ENCODE measurements at regions not wholly inside any gene's neighbourhood (a gene's known extent, or its start where the extent isn't known, plus 50 kb on each side); places are given as distances from the start of the nearest gene placed in this dataset.
"Not testable (repeated sequence)": the region's sequence is repeated elsewhere in the genome, so short reads cannot be mapped to it uniquely, and the experiment has no call there.

- DNase-seq, result no peak
Observed at GRCh38 chr5:28984639-28985038, 1946.3 kb upstream of the CDH9 start.

- no peak for DNase-seq
Observed at GRCh38 chr5:28975508-28975907, 1937.1 kb upstream of the CDH9 start.

GRCh38 chr5:28967848-28968247, 1929.5 kb upstream of the CDH9 start:
- DNase-seq, result no peak

DNA sequence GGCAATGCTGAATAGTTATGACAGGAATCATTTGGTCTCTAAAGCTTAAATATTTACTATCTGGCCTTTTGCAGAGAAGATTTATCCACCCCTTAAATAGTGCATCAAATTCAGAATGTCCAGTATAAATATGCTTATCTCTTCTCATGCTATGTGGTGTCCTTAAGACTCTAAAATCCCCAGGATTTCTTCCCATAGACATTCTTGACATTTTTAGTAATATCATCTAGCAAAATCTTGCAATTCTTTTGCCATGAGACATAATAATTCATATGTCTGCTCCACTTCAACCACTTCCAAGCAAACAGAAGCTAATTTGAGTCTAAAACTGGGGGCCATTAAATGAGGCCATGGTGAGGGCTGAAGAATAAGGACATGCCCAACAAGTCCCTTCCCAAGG, 1923.4 kb upstream of the CDH9 start:
- peak; percentile 1 for DNase-seq

DNA sequence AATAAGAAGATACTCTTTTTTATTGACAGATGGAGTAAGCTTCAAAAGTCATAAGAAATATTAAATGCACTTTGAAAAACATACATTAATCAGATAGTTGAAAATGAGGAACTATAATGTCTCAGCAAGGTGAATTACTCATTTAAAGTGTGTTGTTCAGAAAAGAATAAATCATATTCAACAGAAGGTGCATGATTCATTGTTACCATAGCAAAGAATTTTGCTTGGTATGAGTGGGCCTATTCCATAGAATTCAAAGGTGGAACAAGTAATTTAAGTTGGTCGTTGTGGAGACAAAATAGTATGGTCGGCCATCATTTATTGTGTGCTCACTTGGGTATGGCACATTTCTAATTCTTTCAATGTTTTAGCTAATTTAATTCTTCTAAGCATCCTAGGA, 1920.2 kb upstream of the CDH9 start:
- no peak for DNase-seq

- no peak for DNase-seq
Observed at GRCh38 chr5:28957450-28957849, 1919.1 kb upstream of the CDH9 start.

GRCh38 chr5:28954074-28954473, 1915.7 kb upstream of the CDH9 start:
- DNase-seq, result no peak

GRCh38 chr5:28947865-28948264, 1909.5 kb upstream of the CDH9 start:
- DNase-seq, result no peak

- DNase-seq, result no peak
Observed at GRCh38 chr5:28945859-28946258, 1907.5 kb upstream of the CDH9 start.

DNA sequence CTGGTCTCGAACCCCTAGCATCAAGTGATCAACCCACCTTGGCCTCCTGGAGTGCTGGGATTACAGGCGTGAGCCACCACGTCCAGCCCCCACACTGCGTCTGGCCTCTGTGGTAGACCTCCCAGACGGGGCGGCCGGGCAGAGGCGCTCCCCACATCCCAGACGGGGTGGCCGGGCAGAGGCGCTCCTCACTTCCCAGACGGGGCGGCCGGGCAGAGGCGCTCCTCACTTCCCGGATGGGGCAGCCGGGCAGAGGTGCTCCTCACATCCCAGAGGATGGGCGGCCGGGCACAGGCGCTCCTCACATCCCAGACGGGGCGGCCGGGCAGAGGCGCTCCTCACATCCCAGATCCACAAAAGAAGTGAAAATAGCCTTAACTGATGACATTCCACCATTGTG, 1891.0 kb upstream of the CDH9 start:
- not testable (repeated sequence) for DNase-seq

DNA sequence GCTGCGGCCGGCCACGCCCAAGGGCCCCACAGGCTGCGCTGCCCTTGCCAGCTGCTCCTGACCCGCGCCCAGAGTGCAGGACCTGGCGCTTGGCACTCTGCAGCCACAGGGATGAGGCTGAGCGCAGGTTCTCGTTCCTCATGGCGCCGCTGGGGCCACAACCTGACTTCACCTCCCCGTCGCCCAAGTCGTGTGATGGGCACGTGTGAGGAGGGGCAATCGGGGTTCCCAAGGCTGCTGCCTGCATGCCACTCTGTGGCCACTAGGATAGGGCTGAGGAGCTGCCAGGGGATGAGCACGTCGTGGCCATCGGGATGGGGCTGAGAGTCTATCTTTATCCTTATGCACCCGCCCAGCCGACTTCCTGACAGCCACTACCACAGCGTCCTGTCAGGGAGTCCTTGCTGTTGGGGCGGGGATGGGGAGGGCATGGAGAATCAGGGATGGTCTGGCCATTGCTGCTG, 1890.0 kb upstream of the CDH9 start:
- DNase-seq, result not testable (repeated sequence)

DNA sequence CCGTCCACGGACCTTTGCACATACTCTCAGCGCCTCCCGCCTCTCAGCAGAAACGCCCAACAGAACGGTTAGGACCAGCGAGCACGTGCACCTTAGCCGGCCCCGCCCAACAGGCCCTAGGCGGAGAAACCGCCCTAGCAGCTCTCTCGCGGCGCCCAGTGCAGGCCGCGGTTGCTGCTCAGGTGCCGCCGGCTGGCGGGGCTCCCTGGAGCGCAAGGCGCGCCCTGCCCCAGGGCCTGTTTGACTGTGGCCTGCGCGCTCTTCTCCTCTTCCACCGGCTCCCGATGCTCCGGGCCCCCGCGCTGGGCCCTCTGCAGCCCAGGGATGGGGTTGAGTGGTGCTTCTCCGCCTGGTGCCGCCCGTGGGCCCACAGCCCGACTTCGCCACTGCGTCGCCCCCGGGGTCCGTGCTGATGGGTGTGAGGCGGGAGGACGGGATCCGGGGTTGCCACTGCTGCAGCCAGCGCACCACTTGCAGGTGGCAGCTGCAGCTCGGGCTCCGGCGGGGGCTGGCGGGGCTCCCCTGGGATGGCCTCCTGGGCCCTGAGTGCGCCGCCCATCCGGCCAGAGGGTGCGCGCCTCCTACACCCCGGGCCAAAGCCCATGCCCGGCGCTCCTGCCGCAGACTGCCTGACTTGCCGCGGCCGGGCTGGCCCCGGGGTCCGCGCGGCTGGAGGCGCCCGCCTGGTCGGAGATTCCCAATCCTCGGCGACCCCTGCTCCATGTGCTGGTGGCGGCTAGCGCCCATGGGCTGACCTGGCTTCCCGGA, 1889.4 kb upstream of the CDH9 start:
- DNase-seq, result no peak

- no peak for DNase-seq
Observed at GRCh38 chr5:28926422-28926821, 1888.0 kb upstream of the CDH9 start.

GRCh38 chr5:28917631-28918030, 1879.2 kb upstream of the CDH9 start:
- DNase-seq, result no peak

- DNase-seq, result no peak
Observed at GRCh38 chr5:28914297-28914696, 1875.9 kb upstream of the CDH9 start.

- no peak for DNase-seq
Observed at GRCh38 chr5:28903643-28904042, 1865.3 kb upstream of the CDH9 start.

- DNase-seq, result no peak
Observed at GRCh38 chr5:28896949-28897348, 1858.6 kb upstream of the CDH9 start.

DNA sequence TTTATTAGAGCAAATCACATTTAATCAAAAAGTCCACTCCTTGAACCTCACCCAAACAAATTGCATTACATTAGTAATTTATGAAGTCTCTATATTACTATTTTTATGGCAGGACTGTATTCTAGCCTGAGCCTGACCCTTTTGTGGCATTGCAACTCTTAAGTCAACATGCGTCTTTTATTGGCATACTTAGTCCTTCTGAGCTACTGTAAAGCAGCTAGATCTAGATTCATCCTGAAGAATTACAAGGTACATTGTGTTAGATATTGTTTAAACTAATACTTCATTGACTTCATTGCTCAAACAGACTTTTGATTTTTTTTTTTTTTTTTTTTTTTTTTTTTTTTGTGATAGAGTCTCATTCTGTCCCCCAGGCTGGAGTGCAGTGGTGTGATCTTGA, 1842.5 kb upstream of the CDH9 start:
- DNase-seq, result no peak

DNA sequence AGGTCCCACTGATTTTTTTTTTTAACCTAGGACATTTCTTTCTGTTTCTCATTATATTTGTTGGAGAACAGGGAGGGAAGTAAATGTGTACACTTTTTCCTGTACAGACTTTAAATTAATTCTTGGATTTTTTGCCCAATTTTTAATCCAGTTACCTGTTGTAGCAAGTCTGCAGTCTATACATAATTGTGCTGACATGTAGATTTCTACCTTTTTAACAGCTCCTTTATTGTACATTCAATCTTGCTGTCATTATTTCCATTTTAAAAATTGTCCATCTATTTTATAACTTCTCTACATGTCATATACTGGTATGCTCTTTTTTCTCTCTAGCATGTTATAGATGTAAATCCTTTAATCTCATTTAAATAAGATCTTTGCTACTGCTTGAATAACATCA, 1838.7 kb upstream of the CDH9 start:
- no peak for DNase-seq

- no peak for DNase-seq
Observed at GRCh38 chr5:28864006-28864405, 1825.6 kb upstream of the CDH9 start.

DNA sequence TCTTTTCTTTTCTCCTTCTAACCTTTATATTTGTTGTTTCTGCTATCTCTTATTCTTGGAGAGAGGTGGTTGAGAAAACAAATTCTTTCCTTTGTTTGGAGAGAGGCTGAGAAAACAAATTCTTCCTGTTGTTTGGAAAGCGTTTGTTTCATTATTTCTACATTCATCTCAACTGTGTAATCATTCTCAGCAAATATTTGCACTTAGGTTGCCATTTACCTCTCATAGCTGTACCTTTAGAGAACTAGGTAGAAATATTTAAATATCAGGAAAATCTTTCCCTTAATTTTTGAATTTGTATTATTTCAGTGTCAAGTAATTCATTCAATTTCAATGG, 1824.4 kb upstream of the CDH9 start:
- DNase-seq, result no peak

DNA sequence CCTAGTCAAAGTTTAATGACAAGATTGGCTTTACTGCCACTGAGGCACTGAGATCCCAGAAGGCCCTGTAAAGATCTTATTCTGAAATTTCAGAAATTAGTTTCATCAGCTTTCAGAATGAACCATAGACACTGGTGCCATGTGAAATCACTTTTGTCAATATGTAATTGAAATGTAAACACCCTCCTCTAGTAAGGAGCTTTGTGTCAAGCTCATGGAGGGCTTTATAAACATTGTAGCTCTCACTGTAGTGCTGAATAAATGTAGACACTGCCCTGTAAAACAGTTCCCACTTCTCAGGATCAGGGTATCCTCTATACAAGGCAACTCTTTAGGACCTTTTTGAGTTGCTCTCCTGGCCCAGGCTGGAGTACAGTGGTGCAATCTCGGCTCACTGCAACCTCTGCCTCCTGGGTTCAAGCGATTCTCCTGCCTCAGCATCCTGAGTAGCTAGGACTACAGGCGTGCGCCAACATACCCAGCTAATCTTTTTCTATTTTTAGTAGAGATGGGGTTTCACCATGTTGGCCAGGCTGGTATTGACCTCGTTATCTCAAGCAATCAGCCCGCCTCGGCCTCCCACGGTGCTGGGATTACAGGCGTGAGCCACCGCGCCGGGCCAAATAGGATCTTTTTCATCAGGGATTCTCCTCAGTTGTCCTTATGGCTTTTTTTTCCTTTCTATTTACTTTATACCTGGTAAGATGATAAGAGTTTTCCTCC, 1823.9 kb upstream of the CDH9 start:
- no peak for DNase-seq

GRCh38 chr5:28855626-28856025, 1817.2 kb upstream of the CDH9 start:
- no peak for DNase-seq

DNA sequence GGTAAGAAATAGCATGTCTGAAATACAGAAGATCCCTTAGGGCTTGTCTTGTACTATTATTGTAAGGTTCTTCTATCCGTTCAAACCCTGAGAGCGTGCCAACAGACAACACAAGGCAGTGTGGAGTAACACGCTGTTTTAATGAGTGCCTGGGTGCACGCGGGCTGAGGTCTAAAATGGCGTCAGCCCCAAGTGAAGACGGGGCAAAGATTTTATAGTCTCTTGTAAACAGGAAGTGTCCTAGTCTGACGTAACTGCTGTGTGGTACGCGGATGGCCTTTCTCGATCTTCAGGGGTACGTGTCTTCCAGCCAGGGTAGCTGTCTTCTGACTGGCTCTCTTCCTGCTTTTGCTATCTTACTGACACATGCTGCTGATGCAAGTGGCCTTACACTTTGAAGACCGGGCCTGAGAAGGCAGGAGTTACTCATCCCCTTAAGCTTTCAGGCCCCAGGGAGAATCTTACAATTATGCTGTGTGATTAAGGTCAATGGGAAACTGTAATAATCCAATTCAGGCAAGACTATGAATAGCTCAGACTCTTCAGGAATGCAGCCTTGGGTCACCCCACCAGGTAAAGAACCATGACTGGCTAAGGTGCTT, 1812.0 kb upstream of the CDH9 start:
- DNase-seq, result no peak

Measured in fibroblast of upper back skin (primary cell).